GM04503 (cell line): ENCODE measurements at regions not wholly inside any gene's neighbourhood (a gene's known extent, or its start where the extent isn't known, plus 50 kb on each side); places are given as distances from the start of the nearest gene placed in this dataset.

Experiments
- DNase-seq: peaks from one replicate; pipeline ENCODE4 v3.0.0-alpha.2; 2012; ENCODE audit warnings: low read depth

- no peak for DNase-seq
Measured at GRCh38 chr2:15842758-15843666, 97.3 kb upstream of the MYCN start.

- no peak for DNase-seq
Measured at GRCh38 chr2:15844211-15844801, 96.0 kb upstream of the MYCN start.

- no peak for DNase-seq
Measured at GRCh38 chr2:15845294-15845693, 95.1 kb upstream of the MYCN start.

- DNase-seq, result no peak
Measured at GRCh38 chr2:15845737-15846405, 94.5 kb upstream of the MYCN start.

GRCh38 chr2:15846626-15847025 is 93.7 kb upstream of the MYCN start:
- DNase-seq, result no peak

- no peak for DNase-seq
Measured at GRCh38 chr2:15850534-15850933, 89.8 kb upstream of the MYCN start.

GRCh38 chr2:15851076-15851693 is 89.2 kb upstream of the MYCN start:
- no peak for DNase-seq

GRCh38 chr2:15852811-15853210 is 87.5 kb upstream of the MYCN start:
- DNase-seq, result no peak

- no peak for DNase-seq
Measured at GRCh38 chr2:15853903-15854302, 86.4 kb upstream of the MYCN start.

- DNase-seq, result no peak
Measured at GRCh38 chr2:15855766-15856260, 84.5 kb upstream of the MYCN start.

- no peak for DNase-seq
Measured at GRCh38 chr2:15856318-15856717, 84.0 kb upstream of the MYCN start.

- no peak for DNase-seq
Measured at GRCh38 chr2:15858466-15858865, 81.9 kb upstream of the MYCN start.

GRCh38 chr2:15860051-15860663 is 80.2 kb upstream of the MYCN start:
- no peak for DNase-seq

- DNase-seq, result no peak
Measured at GRCh38 chr2:15860760-15861159, 79.6 kb upstream of the MYCN start.

- no peak for DNase-seq
Measured at GRCh38 chr2:15861172-15861822, 79.1 kb upstream of the MYCN start.

GRCh38 chr2:15861898-15862297 is 78.5 kb upstream of the MYCN start:
- no peak for DNase-seq

- DNase-seq, result no peak
Measured at GRCh38 chr2:15863089-15863488, 77.3 kb upstream of the MYCN start.

GRCh38 chr2:15863494-15864175 is 76.7 kb upstream of the MYCN start:
- no peak for DNase-seq

- no peak for DNase-seq
Measured at GRCh38 chr2:15864176-15864769, 76.1 kb upstream of the MYCN start.

GRCh38 chr2:15865923-15866322 is 74.4 kb upstream of the MYCN start:
- DNase-seq, result no peak
